Stimulated activated naive CD8-positive, alpha-beta T cell treated with anti-CD3 and anti-CD28 coated beads, Interleukin-15, Interleukin-2, amounts not matched to agents 100 U/mL and 50 U/mL, for 24 hours (primary cell): ENCODE measurements at regions not wholly inside any gene's neighbourhood (a gene's known extent, or its start where the extent isn't known, plus 50 kb on each side); places are given as distances from the start of the nearest gene placed in this dataset.

Experiments
- ATAC-seq: fragments of 150-1000 bp; cut with Tn5 transposase; one replicate; pipeline ENCODE4 v1.10.0; 2021
- DNase-seq: peaks from one replicate; pipeline ENCODE4 v3.0.0; 2021

- ATAC-seq: no peak
- no peak for DNase-seq
These were observed 475.9 kb downstream of the SQOR start for GRCh38 chr15:46110755-46111154.

- DNase-seq: no peak
- no peak for ATAC-seq
These were observed 476.9 kb downstream of the SQOR start for GRCh38 chr15:46111730-46112129.

GRCh38 chr15:46117071-46117470, 482.2 kb downstream of the SQOR start:
- ATAC-seq (no peak), DNase-seq (no peak)

- ATAC-seq (no peak), DNase-seq (no peak)
These were observed 485.9 kb downstream of the SQOR start for GRCh38 chr15:46120713-46121112.

- no peak for ATAC-seq
- DNase-seq: no peak
These were observed 486.6 kb downstream of the SQOR start for GRCh38 chr15:46121441-46121840.

GRCh38 chr15:46126581-46126980, 491.8 kb downstream of the SQOR start:
- DNase-seq (no peak), ATAC-seq (no peak)

GRCh38 chr15:46127361-46127874, 492.6 kb downstream of the SQOR start:
- ATAC-seq: no peak

GRCh38 chr15:46129145-46129544, 494.3 kb downstream of the SQOR start:
- DNase-seq (no peak), ATAC-seq (no peak)

More at GRCh38 chr15:46127361-46127874, 492.6 kb downstream of the SQOR start:
- DNase-seq: no peak

- ATAC-seq (no peak), DNase-seq (no peak)
These were observed 497.0 kb downstream of the SQOR start for GRCh38 chr15:46131876-46132275.

GRCh38 chr15:46137443-46137842, 502.6 kb downstream of the SQOR start:
- ATAC-seq (no peak), DNase-seq (no peak)

- DNase-seq (no peak), ATAC-seq (no peak)
These were observed 511.2 kb downstream of the SQOR start for GRCh38 chr15:46146002-46146401.

GRCh38 chr15:46146915-46147314, 512.1 kb downstream of the SQOR start:
- DNase-seq: no peak
- ATAC-seq: no peak

- ATAC-seq (no peak), DNase-seq (no peak)
These were observed 517.0 kb downstream of the SQOR start for GRCh38 chr15:46151786-46152185.

- ATAC-seq: no peak
- DNase-seq: no peak
These were observed 531.9 kb downstream of the SQOR start for GRCh38 chr15:46166750-46167149.

GRCh38 chr15:46170326-46170725, 535.5 kb downstream of the SQOR start:
- no peak for DNase-seq
- no peak for ATAC-seq

- no peak for ATAC-seq
- DNase-seq: no peak
These were observed 539.3 kb downstream of the SQOR start for GRCh38 chr15:46174122-46174521.

- ATAC-seq: no peak
- no peak for DNase-seq
These were observed 542.4 kb downstream of the SQOR start for GRCh38 chr15:46177219-46177618.

GRCh38 chr15:46178138-46178537, 543.3 kb downstream of the SQOR start:
- ATAC-seq (no peak), DNase-seq (no peak)

- no peak for DNase-seq
- no peak for ATAC-seq
These were observed 572.5 kb downstream of the SQOR start for GRCh38 chr15:46207341-46207740.

- ATAC-seq: no peak
- no peak for DNase-seq
These were observed 578.7 kb downstream of the SQOR start for GRCh38 chr15:46213551-46213950.

GRCh38 chr15:46222826-46223225, 588.0 kb downstream of the SQOR start:
- DNase-seq (no peak), ATAC-seq (no peak)

- no peak for ATAC-seq
- DNase-seq: no peak
These were observed 594.4 kb downstream of the SQOR start for GRCh38 chr15:46229263-46229662.

GRCh38 chr15:46231786-46232185, 597.0 kb downstream of the SQOR start:
- DNase-seq: no peak
- no peak for ATAC-seq

GRCh38 chr15:46232471-46232870, 597.6 kb downstream of the SQOR start:
- no peak for ATAC-seq

GRCh38 chr15:46242935-46243334, 608.1 kb downstream of the SQOR start:
- DNase-seq (no peak), ATAC-seq (no peak)

More at GRCh38 chr15:46232471-46232870, 597.6 kb downstream of the SQOR start:
- no peak for DNase-seq
